Left lung (tissue), 4 donors: ENCODE measurements at regions not wholly inside any gene's neighbourhood (a gene's known extent, or its start where the extent isn't known, plus 50 kb on each side); places are given as distances from the start of the nearest gene placed in this dataset.

Experiments
- ATAC-seq: fragments of 200-7000 bp; cut with Tn5 transposase; one replicate; pipeline ENCODE4 v1.9.1; 2020; ENCODE audit warnings: moderate library complexity
- DNase-seq, 4 donors: peaks; one replicate each; pipeline ENCODE4 v3.0.0-alpha.2; 2013 to 2020
- H3K27ac ChIP-seq, 2 donors: fragments of 200-600 bp; sonication (generic) in 1 of 2; one replicate each; pipeline versions ENCODE4 v1.5.0 to v1.8.0; 2020 to 2021
- H3K27me3 ChIP-seq, 2 donors: fragments of 200-600 bp; sonication (generic) in 1 of 2; one replicate each; pipeline versions ENCODE4 v1.5.0 to v1.8.0; 2020 to 2021
- H3K36me3 ChIP-seq, 2 donors: fragments of 200-600 bp; sonication (generic) in 1 of 2; one replicate each; pipeline versions ENCODE4 v1.5.0 to v1.8.0; 2020 to 2021
- H3K4me1 ChIP-seq, 2 donors: fragments of 200-600 bp; one replicate each; pipeline ENCODE4 v1.8.0; 2021
- H3K4me3 ChIP-seq, 2 donors: fragments of 200-600 bp; sonication (generic) in 1 of 2; one replicate each; pipeline versions ENCODE4 v1.5.0 to v1.8.0; 2020 to 2021; ENCODE audit warnings: mild to moderate bottlenecking in 1 of 2
- H3K9me3 ChIP-seq, 2 donors: fragments of 200-600 bp; sonication (generic) in 1 of 2; one replicate each; pipeline versions ENCODE4 v1.5.0 to v1.8.0; 2020 to 2021
- intact Hi-C, 2 donors: fragments of 100-400 bp; cut with DNase I; formaldehyde crosslinking; loops; one replicate each; pipeline versions ENCODE4 v1.11.2 to v1.14.2; 2022
- TF ChIP-seq, protein P1 (sequence below), 2 donors: fragments of 200-600 bp; sonication (generic) in 1 of 2; IDR thresholded peaks; one replicate each; pipeline versions ENCODE4 v1.5.0 to v1.8.0; 2021; ENCODE audit warnings: antibody characterized with exemption in 2 of 2
- donor health status: DM: no; HTN: yes; CAD: no.
- donor health status: DM: no; HTN: no; CAD: no.

DNA sequence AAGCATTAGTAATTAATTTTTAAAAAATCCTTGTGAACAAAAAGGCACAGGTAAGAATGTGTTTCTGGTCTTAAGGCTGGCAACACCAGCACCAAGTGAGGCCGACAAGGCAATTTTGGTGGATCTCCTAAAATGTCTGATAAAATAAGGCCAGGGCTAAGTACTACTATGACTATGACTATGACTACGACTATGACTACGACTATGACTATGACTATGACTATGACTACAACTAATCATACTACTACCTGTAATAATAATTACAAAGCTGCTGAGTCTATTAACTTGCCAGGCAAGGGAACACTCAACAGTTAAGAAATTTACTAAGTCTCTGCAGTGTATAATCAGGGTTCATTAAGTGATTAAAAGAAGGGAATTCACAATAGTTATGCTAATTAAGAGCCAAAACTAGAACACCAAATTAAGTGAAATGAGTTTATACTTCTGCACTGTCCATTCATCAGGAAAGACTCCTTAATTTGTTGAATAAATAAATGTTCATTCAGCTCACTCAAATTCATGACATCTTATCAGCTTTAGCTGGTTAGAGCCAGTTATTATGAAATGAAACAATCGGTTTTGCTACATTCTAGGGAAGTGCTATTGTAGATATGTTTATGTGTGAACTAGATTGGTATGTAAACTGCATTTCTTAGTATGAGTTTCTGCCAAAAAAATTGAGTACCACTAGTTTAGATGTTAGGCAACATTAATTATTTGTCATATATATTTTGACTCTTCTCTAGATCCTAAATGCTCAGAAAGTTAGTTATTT lies 1626.2 kb upstream of the PCDH20 start:
- Histone ChIP-seq H3K36me3 (no peaks in the 10 kb centered on the region), H3K27ac (no peak overlapping the region), H3K4me1 (no peaks in the 10 kb centered on the region), H3K9me3 (no peaks in the 10 kb centered on the region), H3K4me3 (no peak overlapping the region), H3K27me3 (no peaks in the 10 kb centered on the region)
- intact Hi-C loops = no loop called here
- TF ChIP-seq, protein P1, sequence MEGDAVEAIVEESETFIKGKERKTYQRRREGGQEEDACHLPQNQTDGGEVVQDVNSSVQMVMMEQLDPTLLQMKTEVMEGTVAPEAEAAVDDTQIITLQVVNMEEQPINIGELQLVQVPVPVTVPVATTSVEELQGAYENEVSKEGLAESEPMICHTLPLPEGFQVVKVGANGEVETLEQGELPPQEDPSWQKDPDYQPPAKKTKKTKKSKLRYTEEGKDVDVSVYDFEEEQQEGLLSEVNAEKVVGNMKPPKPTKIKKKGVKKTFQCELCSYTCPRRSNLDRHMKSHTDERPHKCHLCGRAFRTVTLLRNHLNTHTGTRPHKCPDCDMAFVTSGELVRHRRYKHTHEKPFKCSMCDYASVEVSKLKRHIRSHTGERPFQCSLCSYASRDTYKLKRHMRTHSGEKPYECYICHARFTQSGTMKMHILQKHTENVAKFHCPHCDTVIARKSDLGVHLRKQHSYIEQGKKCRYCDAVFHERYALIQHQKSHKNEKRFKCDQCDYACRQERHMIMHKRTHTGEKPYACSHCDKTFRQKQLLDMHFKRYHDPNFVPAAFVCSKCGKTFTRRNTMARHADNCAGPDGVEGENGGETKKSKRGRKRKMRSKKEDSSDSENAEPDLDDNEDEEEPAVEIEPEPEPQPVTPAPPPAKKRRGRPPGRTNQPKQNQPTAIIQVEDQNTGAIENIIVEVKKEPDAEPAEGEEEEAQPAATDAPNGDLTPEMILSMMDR (IDR thresholded peaks at IDR 0.05) = no peak
- DNase-seq = peak in 2 of 4 donors; percentile 35 to 36
- ATAC-seq = no peak

DNA sequence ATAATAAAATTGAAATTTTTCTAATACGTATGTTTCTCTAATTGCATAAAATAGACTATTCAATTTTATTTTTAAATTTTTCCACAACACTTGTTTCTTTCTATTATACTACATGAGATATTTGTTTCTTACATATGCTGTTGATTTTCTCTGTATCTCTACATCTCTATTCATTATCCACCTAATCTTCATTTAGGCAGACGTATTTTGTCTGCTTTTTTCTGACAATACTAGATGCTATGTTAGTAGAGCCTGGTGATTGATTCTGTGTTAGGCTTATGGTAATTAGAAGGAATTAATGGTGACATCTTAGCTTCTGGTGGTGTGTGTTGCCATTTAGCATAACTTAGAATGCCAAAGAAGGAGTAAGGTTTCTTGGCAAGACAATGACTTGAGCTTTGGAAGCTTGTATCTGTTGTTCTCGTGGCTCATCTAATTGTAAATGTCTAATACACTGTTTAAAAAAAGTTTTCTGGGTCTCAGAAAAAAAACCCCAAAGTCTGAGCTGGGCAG lies 1610.7 kb upstream of the PCDH20 start:
- TF ChIP-seq, protein P1 (IDR thresholded peaks at IDR 0.05) = no peak
- ATAC-seq (no peak), DNase-seq (no peak)
- no peaks in the 10 kb centered on the region for H3K4me1 ChIP-seq
- intact Hi-C loops = no loop called here
- no peaks in the 10 kb centered on the region for H3K27me3 ChIP-seq
- no peak overlapping the region for H3K4me3 ChIP-seq
- H3K9me3 ChIP-seq = peaks cover 0 to 3% of the 10 kb centered on the region in 2 donors
- H3K36me3 ChIP-seq = no peaks in the 10 kb centered on the region
- no peak overlapping the region for H3K27ac ChIP-seq

DNA sequence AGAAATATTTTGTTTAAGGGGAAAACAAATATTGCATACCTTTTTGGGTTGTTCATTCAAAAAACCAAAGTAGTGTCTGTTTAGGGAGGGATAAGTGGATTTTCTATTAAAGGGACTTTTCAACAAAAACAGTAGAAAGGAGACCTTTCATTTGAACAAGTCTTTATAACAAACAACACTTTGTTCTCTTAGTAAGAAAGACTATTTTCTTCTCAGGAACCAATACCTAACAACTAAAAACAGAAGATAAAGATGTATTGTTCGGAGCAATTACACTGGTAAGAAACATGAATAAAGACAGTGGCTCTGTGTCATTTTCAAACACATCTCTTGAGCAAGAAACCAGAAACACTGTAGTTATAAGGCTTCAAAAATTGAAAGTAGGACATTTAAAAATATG lies 1610.1 kb upstream of the PCDH20 start:
- H3K27me3 ChIP-seq = no peaks in the 10 kb centered on the region
- intact Hi-C loops = no loop called here
- DNase-seq = no peak
- no peaks in the 10 kb centered on the region for H3K4me1 ChIP-seq
- no peak for ATAC-seq
- no peak overlapping the region for H3K4me3 ChIP-seq
- H3K27ac ChIP-seq = no peak overlapping the region
- no peaks in the 10 kb centered on the region for H3K36me3 ChIP-seq
- TF ChIP-seq, protein P1 (IDR thresholded peaks at IDR 0.05) = no peak
- peaks cover 0 to 3% of the 10 kb centered on the region in 2 donors for H3K9me3 ChIP-seq

DNA sequence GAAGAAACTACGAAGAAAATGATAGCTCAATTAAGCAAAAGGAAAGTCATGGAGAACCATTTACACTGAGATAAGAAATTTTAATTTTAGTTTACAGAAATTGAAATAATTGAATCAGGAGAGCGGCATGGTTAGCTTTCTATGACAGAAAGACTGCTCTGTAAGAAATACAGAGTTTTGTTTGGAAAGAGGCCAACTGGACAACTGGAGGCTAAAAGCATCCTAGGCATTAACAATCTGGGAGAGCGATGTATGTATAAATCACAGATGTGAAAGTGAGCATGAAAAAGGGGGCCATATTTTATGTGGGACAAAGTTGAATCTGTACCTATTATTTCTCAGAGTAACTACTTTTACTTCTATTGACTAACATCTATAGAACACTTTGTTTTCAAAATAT lies 1608.8 kb upstream of the PCDH20 start:
- H3K4me1 ChIP-seq = no peaks in the 10 kb centered on the region
- no peaks in the 10 kb centered on the region for H3K27me3 ChIP-seq
- H3K27ac ChIP-seq = no peak overlapping the region
- intact Hi-C loops = no loop called here
- DNase-seq (no peak), ATAC-seq (no peak)
- TF ChIP-seq, protein P1 (IDR thresholded peaks at IDR 0.05) = no peak
- H3K36me3 ChIP-seq = no peaks in the 10 kb centered on the region
- H3K4me3 ChIP-seq = no peak overlapping the region
- H3K9me3 ChIP-seq = peaks cover 0 to 3% of the 10 kb centered on the region in 2 donors

DNA sequence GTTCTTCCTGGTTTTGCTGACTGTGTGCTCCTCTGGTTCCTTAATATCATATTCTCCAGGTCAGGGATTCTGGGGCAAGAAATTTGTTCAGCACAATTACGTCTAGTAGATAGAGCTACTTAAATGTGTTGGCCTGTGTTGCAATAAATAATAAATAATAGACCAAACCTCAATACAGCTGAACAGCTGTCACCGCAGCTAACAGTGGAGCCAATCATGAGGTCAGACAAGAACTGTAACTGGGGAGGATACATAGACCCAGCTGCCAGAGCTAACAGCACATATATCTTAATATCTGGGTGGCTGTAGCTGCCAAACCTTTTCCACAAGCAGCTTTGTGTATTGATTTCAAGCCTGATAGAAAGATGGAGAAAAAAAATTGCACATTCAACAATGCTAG lies 1596.3 kb upstream of the PCDH20 start:
- TF ChIP-seq, protein P1 (IDR thresholded peaks at IDR 0.05) = no peak
- Histone ChIP-seq H3K9me3 (peaks cover 0 to 50% of the 10 kb centered on the region in 2 donors), H3K4me1 (no peaks in the 10 kb centered on the region), H3K27me3 (no peaks in the 10 kb centered on the region), H3K4me3 (no peak overlapping the region), H3K36me3 (no peaks in the 10 kb centered on the region), H3K27ac (no peak overlapping the region)
- no peak for ATAC-seq
- intact Hi-C loops = no loop called here
- peak in 2 of 4 donors; percentile 15 to 37 for DNase-seq
